OCI-LY7 (cell line): ENCODE measurements at regions not wholly inside any gene's neighbourhood (a gene's known extent, or its start where the extent isn't known, plus 50 kb on each side); places are given as distances from the start of the nearest gene placed in this dataset.

ENCODE experiments used
- BruUV-seq: library from RNA; stranded (reverse); fragments of 400-500 nt; replicated peaks from 2 replicates; lab custom pipeline; 2021; lab: Mats Ljungman, UMichigan
- CTCF ChIA-PET: fragments of 300-600 bp; sonication (Branson Sonifier 250); formaldehyde crosslinking; loops from one replicate; lab custom pipeline; 2022; ENCODE audit warnings: antibody characterized with exemption; ENCODE audit not compliant: unreplicated experiment; lab: Charles Lee
- POLR2A ChIA-PET: fragments of 300-600 bp; sonication (Branson Sonifier 250); formaldehyde crosslinking; loops from one replicate; lab custom pipeline; 2022; ENCODE audit warnings: antibody characterized with exemption; lab: Charles Lee
- DNase-seq: peaks from one replicate; pipeline ENCODE4 v3.0.0-alpha.2; 2015; ENCODE audit warnings: low spot score
- H2AFZ ChIP-seq: fragments of 200-600 bp; sonication (generic), shearing (Covaris generic); 2 replicates; pipeline ENCODE4 v1.6.1; 2014; ENCODE audit warnings: mild to moderate bottlenecking, antibody characterized with exemption, low read length, moderate library complexity
- H3K27ac ChIP-seq: fragments of 200-600 bp; sonication (generic); 2 replicates; pipeline ENCODE4 v1.5.1; 2014; ENCODE audit warnings: mixed run types, low read depth, mild to moderate bottlenecking, moderate library complexity, low read length, inconsistent platforms; ENCODE audit not compliant: poor library complexity, severe bottlenecking
- H3K36me3 ChIP-seq: fragments of 200-600 bp; sonication (generic); 2 replicates; pipeline ENCODE4 v1.6.1; 2014; ENCODE audit warnings: mild to moderate bottlenecking, antibody characterized with exemption, low read length, moderate library complexity, mixed read lengths; ENCODE audit not compliant: insufficient read depth
- H3K4me1 ChIP-seq: fragments of 200-600 bp; sonication (generic); 2 replicates; pipeline ENCODE4 v1.5.1; 2014; ENCODE audit warnings: mild to moderate bottlenecking, low read length; ENCODE audit not compliant: insufficient read depth, poor library complexity, severe bottlenecking
- H3K4me2 ChIP-seq: fragments of 200-600 bp; sonication (generic); 2 replicates; pipeline ENCODE4 v1.6.1; 2014; ENCODE audit warnings: mild to moderate bottlenecking, low read length
- H3K4me3 ChIP-seq: fragments of 200-600 bp; sonication (generic); 2 replicates; pipeline ENCODE4 v1.5.1; 2014; ENCODE audit warnings: mild to moderate bottlenecking, low read depth, low read length; ENCODE audit not compliant: poor library complexity, severe bottlenecking
- H3K79me2 ChIP-seq: fragments of 200-600 bp; sonication (generic); 2 replicates; pipeline ENCODE4 v1.6.1; 2016; ENCODE audit warnings: low read depth, mild to moderate bottlenecking, low read length, moderate library complexity, mixed read lengths; ENCODE audit not compliant: insufficient read depth
- H3K9me2 ChIP-seq: fragments of 200-600 bp; sonication (generic); 2 replicates; pipeline ENCODE4 v1.6.1; 2016; ENCODE audit warnings: mild to moderate bottlenecking, low read length, mixed read lengths; ENCODE audit not compliant: insufficient read depth
- H3K9me3 ChIP-seq: fragments of 200-600 bp; sonication (generic); 2 replicates; pipeline ENCODE4 v1.6.1; 2014; ENCODE audit warnings: mild to moderate bottlenecking, mixed run types, low read length, mixed read lengths
- H4K20me1 ChIP-seq: fragments of 200-600 bp; sonication (generic); 2 replicates; pipeline ENCODE4 v1.6.1; 2014; ENCODE audit warnings: mild to moderate bottlenecking, antibody characterized with exemption, low read length, moderate library complexity, mixed read lengths; ENCODE audit not compliant: insufficient read depth
- EZH2phosphoT487 ChIP-seq: fragments of 200-600 bp; sonication (generic); IDR thresholded peaks from 2 replicates; pipeline ENCODE4 v1.6.1; 2018; ENCODE audit warnings: low read depth, borderline replicate concordance, mild to moderate bottlenecking, mixed run types, antibody characterized with exemption, low read length, moderate library complexity, mixed read lengths
- intact Hi-C: fragments of 100-400 bp; cut with micrococcal nuclease; formaldehyde crosslinking; loops from one replicate; pipeline ENCODE4 v1.10.0; 2022; ENCODE audit not compliant: unreplicated experiment
- TF ChIP-seq, protein P1 (sequence below): fragments of 200-600 bp; sonication (generic); conservative IDR thresholded peaks from 2 replicates; pipeline ENCODE4 v1.5.1; 2014; ENCODE audit warnings: mild to moderate bottlenecking, antibody characterized with exemption, low read length, moderate library complexity, mixed read lengths

- BruUV-seq: no TSS peak
- H3K4me2 ChIP-seq: no peak overlapping the region
- TF ChIP-seq EZH2phosphoT487: no peak
- TF ChIP-seq, protein P1, sequence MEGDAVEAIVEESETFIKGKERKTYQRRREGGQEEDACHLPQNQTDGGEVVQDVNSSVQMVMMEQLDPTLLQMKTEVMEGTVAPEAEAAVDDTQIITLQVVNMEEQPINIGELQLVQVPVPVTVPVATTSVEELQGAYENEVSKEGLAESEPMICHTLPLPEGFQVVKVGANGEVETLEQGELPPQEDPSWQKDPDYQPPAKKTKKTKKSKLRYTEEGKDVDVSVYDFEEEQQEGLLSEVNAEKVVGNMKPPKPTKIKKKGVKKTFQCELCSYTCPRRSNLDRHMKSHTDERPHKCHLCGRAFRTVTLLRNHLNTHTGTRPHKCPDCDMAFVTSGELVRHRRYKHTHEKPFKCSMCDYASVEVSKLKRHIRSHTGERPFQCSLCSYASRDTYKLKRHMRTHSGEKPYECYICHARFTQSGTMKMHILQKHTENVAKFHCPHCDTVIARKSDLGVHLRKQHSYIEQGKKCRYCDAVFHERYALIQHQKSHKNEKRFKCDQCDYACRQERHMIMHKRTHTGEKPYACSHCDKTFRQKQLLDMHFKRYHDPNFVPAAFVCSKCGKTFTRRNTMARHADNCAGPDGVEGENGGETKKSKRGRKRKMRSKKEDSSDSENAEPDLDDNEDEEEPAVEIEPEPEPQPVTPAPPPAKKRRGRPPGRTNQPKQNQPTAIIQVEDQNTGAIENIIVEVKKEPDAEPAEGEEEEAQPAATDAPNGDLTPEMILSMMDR: no peak
- ChIA-PET POLR2A (no interaction called here), CTCF (no interaction called here)
- no peaks in the 10 kb centered on the region for H3K9me2 ChIP-seq
- no peak for DNase-seq
- H4K20me1 ChIP-seq: no peaks in the 10 kb centered on the region
- H3K27ac ChIP-seq: no peak overlapping the region
- H3K79me2 ChIP-seq: no peaks in the 10 kb centered on the region
- no peaks in the 10 kb centered on the region for H3K36me3 ChIP-seq
- no peaks in the 10 kb centered on the region for H3K9me3 ChIP-seq
- intact Hi-C loops: no loop called here
- H3K4me3 ChIP-seq: no peak overlapping the region
- H3K4me1 ChIP-seq: no peaks in the 10 kb centered on the region
- H2AFZ ChIP-seq: no peak overlapping the region
These were observed 256.4 kb downstream of the GXYLT1 start for GRCh38 chr12:41888285-41888684.

DNA sequence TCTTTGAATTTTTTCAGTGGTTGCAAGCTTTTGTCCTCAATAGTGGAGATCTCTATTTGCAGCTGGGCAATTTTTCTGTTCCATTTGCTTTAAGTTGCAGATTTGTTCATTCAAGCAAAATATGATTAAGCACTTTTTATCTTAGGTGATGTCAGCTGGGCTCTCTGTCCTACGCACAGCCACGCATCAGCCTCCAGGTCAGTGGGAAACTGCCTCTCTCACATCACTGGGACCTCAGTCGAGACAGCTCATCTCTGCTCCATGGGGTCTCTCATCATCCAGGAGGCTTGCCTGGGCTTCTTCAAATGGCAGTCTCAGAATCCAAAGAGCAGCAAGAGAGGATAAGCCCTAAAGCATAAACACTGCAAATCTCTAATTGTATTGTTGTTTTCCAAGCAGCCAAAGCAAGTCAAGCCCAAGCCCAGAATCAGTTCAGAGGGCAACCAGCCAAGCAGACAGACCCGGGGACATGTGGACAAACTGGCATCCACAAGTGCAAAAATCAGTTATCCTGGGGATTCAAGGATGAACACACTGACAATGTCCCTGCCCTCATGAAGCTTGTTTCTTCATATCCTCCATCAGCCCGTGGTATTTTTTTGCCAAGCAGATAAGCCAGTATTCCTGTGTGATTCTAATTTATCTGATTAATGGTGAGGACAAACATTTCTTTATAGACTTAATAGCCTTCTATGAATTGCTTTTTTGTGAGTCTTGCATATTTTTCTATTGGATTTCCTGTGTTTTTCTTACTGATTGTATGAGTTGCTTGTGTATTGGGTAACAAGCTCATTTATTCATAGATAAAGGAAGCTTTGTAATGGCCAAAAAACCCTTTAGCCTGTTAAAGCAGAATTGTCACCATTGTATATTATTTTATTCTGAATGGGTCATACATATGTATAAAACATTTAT, 262.5 kb downstream of the GXYLT1 start:
- no peaks in the 10 kb centered on the region for H3K36me3 ChIP-seq
- no peak for DNase-seq
- no peaks in the 10 kb centered on the region for H4K20me1 ChIP-seq
- H3K4me3 ChIP-seq: no peak overlapping the region
- H3K9me2 ChIP-seq: no peaks in the 10 kb centered on the region
- no peaks in the 10 kb centered on the region for H3K79me2 ChIP-seq
- ChIA-PET CTCF (no interaction called here), POLR2A (interaction anchor here (0.7 kb wide), 1 partner anchor 14 kb away, joined by 3 read pairs; no protein-coding TSS in a partner anchor)
- no peak overlapping the region for H2AFZ ChIP-seq
- no peak overlapping the region for H3K27ac ChIP-seq
- intact Hi-C loops: no loop called here
- no TSS peak for BruUV-seq
- no peaks in the 10 kb centered on the region for H3K4me1 ChIP-seq
- no peak overlapping the region for H3K4me2 ChIP-seq
- H3K9me3 ChIP-seq: no peaks in the 10 kb centered on the region
- no peak for TF ChIP-seq EZH2phosphoT487
- TF ChIP-seq, protein P1: no peak

GRCh38 chr12:41869432-41869831, 275.2 kb downstream of the GXYLT1 start:
- Histone ChIP-seq H3K4me2 (no peak overlapping the region), H3K9me2 (no peaks in the 10 kb centered on the region), H3K79me2 (no peaks in the 10 kb centered on the region), H3K4me3 (no peak overlapping the region), H3K4me1 (no peaks in the 10 kb centered on the region), H4K20me1 (no peaks in the 10 kb centered on the region), H3K36me3 (no peaks in the 10 kb centered on the region), H2AFZ (no peak overlapping the region), H3K27ac (no peak overlapping the region), H3K9me3 (no peaks in the 10 kb centered on the region)
- TF ChIP-seq, protein P1: no peak
- no peak for TF ChIP-seq EZH2phosphoT487
- no TSS peak for BruUV-seq
- ChIA-PET CTCF (no interaction called here), POLR2A (no interaction called here)
- DNase-seq: no peak
- intact Hi-C loops: no loop called here
